ENCODE measurements at regions not wholly inside any gene's neighbourhood (a gene's known extent, or its start where the extent isn't known, plus 50 kb on each side); places are given as distances from the start of the nearest gene placed in this dataset.

- Histone ChIP-seq H3K36me3 (no peaks in the 10 kb centered on the region), H3K4me3 (no peak overlapping the region), H3K27me3 (no peaks in the 10 kb centered on the region), H3K27ac (no peak overlapping the region), H3K9me3 (no peaks in the 10 kb centered on the region), H3K4me1 (no peaks in the 10 kb centered on the region)
- TF ChIP-seq CTCF (IDR thresholded peaks at IDR 0.05), result no peak
- TF ChIP-seq POLR2A (IDR thresholded peaks at IDR 0.05), result no peak
- DNase-seq, result no peak
Measured at GRCh38 chr4:186481998-186482790, 73.2 kb downstream of the MTNR1A start.

- H3K27me3 ChIP-seq, result no peaks in the 10 kb centered on the region
- no peak for DNase-seq
- H3K9me3 ChIP-seq, result no peaks in the 10 kb centered on the region
- H3K4me1 ChIP-seq, result no peaks in the 10 kb centered on the region
- H3K36me3 ChIP-seq, result no peaks in the 10 kb centered on the region
- no peak overlapping the region for H3K4me3 ChIP-seq
- no peak overlapping the region for H3K27ac ChIP-seq
- TF ChIP-seq POLR2A (IDR thresholded peaks at IDR 0.05) (no peak), CTCF (IDR thresholded peaks at IDR 0.05) (no peak)
Measured at GRCh38 chr4:186475202-186475601, 80.2 kb downstream of the MTNR1A start.

GRCh38 chr4:186473933-186474332 lies 81.4 kb downstream of the MTNR1A start:
- Histone ChIP-seq H3K4me1 (no peaks in the 10 kb centered on the region), H3K36me3 (no peaks in the 10 kb centered on the region), H3K9me3 (no peaks in the 10 kb centered on the region), H3K27me3 (no peaks in the 10 kb centered on the region), H3K4me3 (no peak overlapping the region), H3K27ac (no peak overlapping the region)
- no peak for DNase-seq
- TF ChIP-seq POLR2A (IDR thresholded peaks at IDR 0.05), result no peak
- TF ChIP-seq CTCF (IDR thresholded peaks at IDR 0.05), result no peak

GRCh38 chr4:186472948-186473347 lies 82.4 kb downstream of the MTNR1A start:
- no peaks in the 10 kb centered on the region for H3K27me3 ChIP-seq
- TF ChIP-seq CTCF (IDR thresholded peaks at IDR 0.05) (peak in 5 of 6 experiments; percentile 2 to 49 (median 42)), POLR2A (IDR thresholded peaks at IDR 0.05) (no peak)
- H3K9me3 ChIP-seq, result no peaks in the 10 kb centered on the region
- H3K36me3 ChIP-seq, result no peaks in the 10 kb centered on the region
- no peaks in the 10 kb centered on the region for H3K4me1 ChIP-seq
- H3K27ac ChIP-seq, result no peak overlapping the region
- no peak for DNase-seq
- H3K4me3 ChIP-seq, result no peak overlapping the region

- DNase-seq, result no peak
- H3K9me3 ChIP-seq, result no peaks in the 10 kb centered on the region
- H3K36me3 ChIP-seq, result no peaks in the 10 kb centered on the region
- H3K4me3 ChIP-seq, result no peak overlapping the region
- TF ChIP-seq CTCF (IDR thresholded peaks at IDR 0.05) (no peak), POLR2A (IDR thresholded peaks at IDR 0.05) (no peak)
- H3K27ac ChIP-seq, result no peak overlapping the region
- no peaks in the 10 kb centered on the region for H3K27me3 ChIP-seq
- H3K4me1 ChIP-seq, result no peaks in the 10 kb centered on the region
Measured at GRCh38 chr4:186471441-186471840, 83.9 kb downstream of the MTNR1A start.
